GM23338 (cell line): ENCODE measurements at regions not wholly inside any gene's neighbourhood (a gene's known extent, or its start where the extent isn't known, plus 50 kb on each side); places are given as distances from the start of the nearest gene placed in this dataset.

Source experiments
- ATAC-seq: fragments of 200-7000 bp; cut with Tn5 transposase; 3 replicates; pipeline ENCODE4 v1.9.1; 2020
- DNase-seq: peaks from one replicate; pipeline ENCODE4 v3.0.0-alpha.2; 2015; ENCODE audit warnings: low spot score
- H2AFZ ChIP-seq: fragments of 200-600 bp; sonication (generic); 2 replicates; pipeline ENCODE4 v1.8.0; 2016; ENCODE audit warnings: antibody characterized with exemption, mild to moderate bottlenecking, moderate library complexity
- H3F3A ChIP-seq: fragments of 200-600 bp; sonication (generic); replicated peaks from 2 replicates; pipeline ENCODE4 v1.8.0; 2017; ENCODE audit warnings: antibody characterized with exemption, mixed run types, low read depth
- H3K27ac ChIP-seq: fragments of 200-600 bp; sonication (generic); 2 replicates; pipeline ENCODE4 v1.6.1; 2016; ENCODE audit warnings: low read depth
- H3K27me3 ChIP-seq: fragments of 200-600 bp; sonication (generic); 2 replicates; pipeline ENCODE4 v1.8.0; 2016; ENCODE audit warnings: mild to moderate bottlenecking, mixed run types, moderate library complexity; ENCODE audit not compliant: insufficient read depth
- H3K36me3 ChIP-seq: fragments of 200-600 bp; sonication (generic); 2 replicates; pipeline ENCODE4 v1.8.0; 2016; ENCODE audit warnings: mild to moderate bottlenecking; ENCODE audit not compliant: insufficient read depth
- H3K4me1 ChIP-seq: fragments of 200-600 bp; sonication (generic); 2 replicates; pipeline ENCODE4 v1.8.0; 2016; ENCODE audit warnings: mild to moderate bottlenecking, moderate library complexity; ENCODE audit not compliant: insufficient read depth
- H3K4me2 ChIP-seq: fragments of 200-600 bp; sonication (generic); 2 replicates; pipeline ENCODE4 v1.7.1; 2017; ENCODE audit warnings: mixed run types
- H3K4me3 ChIP-seq: fragments of 200-600 bp; sonication (generic); 2 replicates; pipeline ENCODE4 v1.6.1; 2016; ENCODE audit warnings: mixed run types
- H3K79me2 ChIP-seq: fragments of 200-600 bp; sonication (generic); replicated peaks from 2 replicates; pipeline ENCODE4 v1.8.0; 2017; ENCODE audit warnings: mild to moderate bottlenecking; ENCODE audit not compliant: insufficient read depth
- H3K9me2 ChIP-seq: fragments of 200-600 bp; sonication (generic); 2 replicates; pipeline ENCODE4 v1.8.0; 2017; ENCODE audit not compliant: insufficient read depth
- H4K20me1 ChIP-seq: fragments of 200-600 bp; sonication (generic); replicated peaks from 2 replicates; pipeline ENCODE4 v1.8.0; 2017; ENCODE audit warnings: mild to moderate bottlenecking; ENCODE audit not compliant: insufficient read depth
- H3K27ac Mint-ChIP-seq: 2 replicates; pipeline ENCODE4 v1.8.0; 2020; ENCODE audit warnings: inconsistent platforms, mild to moderate bottlenecking, moderate library complexity, mixed read lengths
- H3K27me3 Mint-ChIP-seq: 3 replicates; pipeline ENCODE4 v1.8.0; 2022; ENCODE audit warnings: low read depth, mild to moderate bottlenecking, moderate library complexity, mixed read lengths, inconsistent platforms; ENCODE audit not compliant: insufficient read depth, poor library complexity
- H3K36me3 Mint-ChIP-seq: 3 replicates; pipeline ENCODE4 v1.8.0; 2021; ENCODE audit warnings: low read depth, mild to moderate bottlenecking, inconsistent platforms, moderate library complexity, mixed read lengths
- H3K4me1 Mint-ChIP-seq: 3 replicates; pipeline ENCODE4 v1.8.0; 2020; ENCODE audit warnings: mild to moderate bottlenecking, inconsistent platforms, mixed read lengths
- H3K4me3 Mint-ChIP-seq: 3 replicates; pipeline ENCODE4 v1.8.0; 2021; ENCODE audit warnings: moderate library complexity, mild to moderate bottlenecking, inconsistent platforms, mixed read lengths
- H3K9me3 Mint-ChIP-seq: 3 replicates; pipeline ENCODE4 v1.8.0; 2020; ENCODE audit warnings: moderate library complexity, mild to moderate bottlenecking, inconsistent platforms, mixed read lengths
- CREB1 ChIP-seq: fragments of 250-450 bp; sonication (Bioruptor Pico); IDR thresholded peaks from 2 replicates; pipeline ENCODE4 v1.5.0; 2020; ENCODE audit warnings: low read depth, mild to moderate bottlenecking, moderate library complexity
- CTCF ChIP-seq, 2 experiments: fragments of 200-600 bp in 1 of 2; sonication (generic) in 1 of 2; conservative IDR thresholded peaks; 2 replicates each; pipeline versions ENCODE4 v1.5.1 to v1.6.1; 2016 to 2017; ENCODE audit warnings: antibody characterized with exemption in 2 of 2, low read depth in 2 of 2, mild to moderate bottlenecking in 2 of 2, moderate library complexity in 1 of 2
- ETS1 ChIP-seq: IDR thresholded peaks from 2 replicates; pipeline ENCODE4 v1.6.1; 2016; ENCODE audit warnings: antibody characterized with exemption
- EZH2 ChIP-seq: fragments of 200-600 bp; sonication (generic); IDR thresholded peaks from one replicate; pipeline ENCODE4 v1.8.0; 2017; ENCODE audit warnings: antibody characterized with exemption, mild to moderate bottlenecking, low read depth; ENCODE audit not compliant: unreplicated experiment
- EZH2phosphoT487 ChIP-seq: fragments of 200-600 bp; sonication (generic); IDR thresholded peaks from one replicate; pipeline ENCODE4 v1.8.1; 2018; ENCODE audit warnings: antibody characterized with exemption; ENCODE audit not compliant: unreplicated experiment
- JUNB ChIP-seq: IDR thresholded peaks from one replicate; pipeline ENCODE4 v1.6.1; 2016; ENCODE audit warnings: antibody characterized with exemption; ENCODE audit not compliant: unreplicated experiment
- NANOG ChIP-seq: IDR thresholded peaks from 2 replicates; pipeline ENCODE4 v1.6.1; 2016; ENCODE audit warnings: antibody characterized with exemption, borderline replicate concordance
- POLR2AphosphoS5 ChIP-seq: IDR thresholded peaks from 2 replicates; pipeline ENCODE4 v1.6.1; 2016; ENCODE audit warnings: antibody characterized with exemption, low read depth
- REST ChIP-seq: IDR thresholded peaks from one replicate; pipeline ENCODE4 v1.6.1; 2018; ENCODE audit warnings: antibody characterized with exemption; ENCODE audit not compliant: unreplicated experiment
- STAT1 ChIP-seq: IDR thresholded peaks from one replicate; pipeline ENCODE4 v1.6.1; 2016; ENCODE audit warnings: antibody characterized with exemption; ENCODE audit not compliant: unreplicated experiment
- ZNF114 ChIP-seq: fragments of 250-450 bp; sonication (Bioruptor Pico); IDR thresholded peaks from 2 replicates; pipeline ENCODE4 v1.5.0; 2020; ENCODE audit warnings: mild to moderate bottlenecking, moderate library complexity
- ZNF331 ChIP-seq: fragments of 250-450 bp; sonication (Bioruptor Pico); IDR thresholded peaks from 2 replicates; pipeline ENCODE4 v1.5.0; 2020; ENCODE audit warnings: low read depth, mild to moderate bottlenecking, moderate library complexity
- ZNF462 ChIP-seq: fragments of 250-450 bp; sonication (Bioruptor Pico); IDR thresholded peaks from 2 replicates; pipeline ENCODE4 v1.5.0; 2020; ENCODE audit warnings: mild to moderate bottlenecking, moderate library complexity

GRCh38 chr10:79005126-79005810, 63.5 kb upstream of the ZMIZ1 start:
- Histone ChIP-seq H3K27me3 (no peaks in the 10 kb centered on the region), H3K27ac (no peak overlapping the region), H3K4me3 (no peak overlapping the region), H3K36me3 (no peaks in the 10 kb centered on the region), H2AFZ (no peak overlapping the region), H3K9me2 (no peaks in the 10 kb centered on the region), H3K4me2 (no peak overlapping the region), H3K79me2 (no peaks in the 10 kb centered on the region), H4K20me1 (no peaks in the 10 kb centered on the region), H3K4me1 (no peaks in the 10 kb centered on the region), H3F3A (no peaks in the 10 kb centered on the region)
- Mint-ChIP-seq H3K36me3 (no peaks in the 10 kb centered on the region), H3K9me3 (no peaks in the 10 kb centered on the region), H3K4me3 (no peak overlapping the region), H3K4me1 (0 out of 3 replicates have a peak, but pooled peaks cover 5% of the 10 kb centered on the region), H3K27ac (no peak overlapping the region), H3K27me3 (peaks cover 10% of the 10 kb centered on the region)
- DNase-seq, result no peak
- TF ChIP-seq ETS1 (no peak), CTCF (conservative IDR thresholded peaks at IDR 0.05; ENCODE audit: low read depth in 2 of 2) (no peak), NANOG (no peak), POLR2AphosphoS5 (no peak), CREB1 (CRISPR knock-in tag) (no peak), JUNB (no peak), ZNF462 (CRISPR knock-in tag) (no peak), EZH2 (no peak), ZNF114 (no peak), STAT1 (no peak), REST (no peak), ZNF331 (CRISPR knock-in tag) (no peak), EZH2phosphoT487 (no peak)
- ATAC-seq, result no peak
